ENCODE measurements at regions not wholly inside any gene's neighbourhood (a gene's known extent, or its start where the extent isn't known, plus 50 kb on each side); places are given as distances from the start of the nearest gene placed in this dataset.

GRCh38 chr11:45409587-45409986 is 123.4 kb upstream of the SYT13 start:
- Histone ChIP-seq H3K9ac (ENCODE audit: insufficient read depth, low read length, poor library complexity, severe bottlenecking) (no peak overlapping the region), H3K4me1 (ENCODE audit: control insufficient read depth in 1 of 2, insufficient read depth in 2 of 2, low read length in 2 of 2) (no peaks in the 10 kb centered on the region), H3K79me2 (ENCODE audit: insufficient read depth, low read length) (no peaks in the 10 kb centered on the region), H3K36me3 (replicated peaks in 1 of 2; ENCODE audit: control insufficient read depth in 1 of 2, insufficient read depth in 2 of 2, low read length in 2 of 2) (no peaks in the 10 kb centered on the region), H3K4me3 (replicated peaks in 1 of 3; ENCODE audit: low read depth in 2 of 3, low read length in 3 of 3) (no peak overlapping the region), H3K4me2 (replicated peaks; ENCODE audit: extremely low read depth, low read length, poor library complexity, severe bottlenecking) (no peak overlapping the region), H4K20me1 (ENCODE audit: insufficient read depth, low read length) (no peaks in the 10 kb centered on the region), H2AFZ (ENCODE audit: insufficient read depth, low read depth, low read length, poor library complexity, severe bottlenecking) (no peak overlapping the region), H3K9me3 (replicated peaks in 1 of 2; ENCODE audit: control insufficient read depth in 1 of 2, insufficient read depth in 1 of 2, low read length in 2 of 2) (no peaks in the 10 kb centered on the region), H3K27me3 (ENCODE audit: control insufficient read depth in 2 of 2, insufficient read depth in 2 of 2, low read length in 2 of 2) (peaks cover 15 to 30% of the 10 kb centered on the region in 2 donors), H3K27ac (ENCODE audit: low read depth in 1 of 2, low read length in 2 of 2) (no peak overlapping the region)
- no peaks in the 10 kb centered on the region for H3K36me3 Mint-ChIP-seq
- H3K27me3 Mint-ChIP-seq (ENCODE audit: low read depth in 3 of 3), result peaks cover 35 to 49% (median 43%) of the 10 kb centered on the region in 3 donors
- no peaks in the 10 kb centered on the region for H3K9me3 Mint-ChIP-seq
- 59% methylated on average over 3 of the region's 6 CpGs for WGBS (ENCODE audit: insufficient coverage)
- H3K27ac Mint-ChIP-seq, result no peak overlapping the region
- DNase-seq, result no peak
- no peak for TF ChIP-seq CTCF (IDR thresholded peaks at IDR 0.05)
- intact Hi-C loops (cut with micrococcal nuclease), result no loop called here
- H3K4me1 Mint-ChIP-seq, result no peaks in the 10 kb centered on the region
- H3K4me3 Mint-ChIP-seq, result no peak overlapping the region

GRCh38 chr11:45407226-45407625 is 121.1 kb upstream of the SYT13 start:
- Histone ChIP-seq H3K4me2 (replicated peaks; ENCODE audit: extremely low read depth, low read length, poor library complexity, severe bottlenecking) (no peak overlapping the region), H3K9me3 (replicated peaks in 1 of 2; ENCODE audit: control insufficient read depth in 1 of 2, insufficient read depth in 1 of 2, low read length in 2 of 2) (no peaks in the 10 kb centered on the region), H3K27ac (ENCODE audit: low read depth in 1 of 2, low read length in 2 of 2) (no peak overlapping the region), H3K4me3 (replicated peaks in 1 of 3; ENCODE audit: low read depth in 2 of 3, low read length in 3 of 3) (no peak overlapping the region), H3K4me1 (ENCODE audit: control insufficient read depth in 1 of 2, insufficient read depth in 2 of 2, low read length in 2 of 2) (no peaks in the 10 kb centered on the region), H3K36me3 (replicated peaks in 1 of 2; ENCODE audit: control insufficient read depth in 1 of 2, insufficient read depth in 2 of 2, low read length in 2 of 2) (no peaks in the 10 kb centered on the region), H2AFZ (ENCODE audit: insufficient read depth, low read depth, low read length, poor library complexity, severe bottlenecking) (no peak overlapping the region), H4K20me1 (ENCODE audit: insufficient read depth, low read length) (no peaks in the 10 kb centered on the region), H3K79me2 (ENCODE audit: insufficient read depth, low read length) (no peaks in the 10 kb centered on the region), H3K9ac (ENCODE audit: insufficient read depth, low read length, poor library complexity, severe bottlenecking) (no peak overlapping the region), H3K27me3 (ENCODE audit: control insufficient read depth in 2 of 2, insufficient read depth in 2 of 2, low read length in 2 of 2) (peaks cover 11 to 22% of the 10 kb centered on the region in 2 donors)
- Mint-ChIP-seq H3K9me3 (peaks cover 0 to 2% (median 0%) of the 10 kb centered on the region in 7 donors), H3K4me3 (no peak overlapping the region), H3K27me3 (ENCODE audit: low read depth in 3 of 3) (peaks cover 29 to 41% (median 38%) of the 10 kb centered on the region in 3 donors), H3K27ac (no peak overlapping the region), H3K4me1 (no peaks in the 10 kb centered on the region), H3K36me3 (no peaks in the 10 kb centered on the region)
- WGBS (ENCODE audit: insufficient coverage), result 79% methylated on average over 4 of the region's 4 CpGs
- intact Hi-C loops (cut with micrococcal nuclease), result no loop called here
- DNase-seq, result no peak
- no peak for TF ChIP-seq CTCF (IDR thresholded peaks at IDR 0.05)
